ENCODE measurements at regions not wholly inside any gene's neighbourhood (a gene's known extent, or its start where the extent isn't known, plus 50 kb on each side); places are given as distances from the start of the nearest gene placed in this dataset.
A peak's percentile ranks its signal among the peaks of the same experiment; 100 is the strongest.

DNA sequence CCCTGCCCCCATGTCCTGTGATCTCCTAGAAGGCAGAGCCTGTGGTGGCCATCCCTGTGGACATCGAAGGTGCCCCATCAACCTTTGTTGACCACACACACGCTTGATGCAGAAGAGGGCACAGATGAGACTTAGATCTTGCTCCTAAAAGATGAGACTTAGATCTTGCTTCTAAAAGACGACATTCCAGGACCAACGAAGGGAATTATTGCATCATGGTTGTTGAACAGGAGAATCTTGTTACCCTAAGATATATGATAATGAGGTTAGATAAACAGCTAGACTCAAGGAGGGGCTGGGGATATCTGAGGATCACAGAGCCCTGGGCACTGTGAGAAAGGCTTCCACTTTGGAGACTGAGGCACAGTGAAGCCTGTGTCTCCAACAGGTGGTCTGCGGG is 91.1 kb upstream of the WSCD2 start:
- no peak for DNase-seq (ENCODE audit: low spot score)

DNA sequence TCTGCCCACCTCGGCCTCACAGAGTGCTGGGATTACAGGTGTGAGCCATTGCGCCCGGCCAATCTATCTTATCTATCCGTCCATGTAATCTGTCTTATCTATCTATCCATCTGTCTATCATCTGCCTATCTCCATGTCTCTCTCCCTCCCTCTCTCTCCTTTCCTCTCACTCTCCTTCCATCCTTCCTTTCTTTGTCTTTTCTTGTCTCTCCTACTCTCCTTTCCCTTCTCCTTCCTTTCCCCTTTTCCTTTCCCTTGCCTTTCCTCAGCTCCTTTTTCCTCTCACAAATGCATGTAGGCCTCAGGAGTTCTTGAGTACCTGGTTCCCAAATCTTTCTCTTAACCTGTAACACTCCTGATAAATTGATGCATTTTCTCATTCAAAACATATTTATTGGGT is 89.3 kb upstream of the WSCD2 start:
- no peak for DNase-seq (ENCODE audit: low spot score)

DNA sequence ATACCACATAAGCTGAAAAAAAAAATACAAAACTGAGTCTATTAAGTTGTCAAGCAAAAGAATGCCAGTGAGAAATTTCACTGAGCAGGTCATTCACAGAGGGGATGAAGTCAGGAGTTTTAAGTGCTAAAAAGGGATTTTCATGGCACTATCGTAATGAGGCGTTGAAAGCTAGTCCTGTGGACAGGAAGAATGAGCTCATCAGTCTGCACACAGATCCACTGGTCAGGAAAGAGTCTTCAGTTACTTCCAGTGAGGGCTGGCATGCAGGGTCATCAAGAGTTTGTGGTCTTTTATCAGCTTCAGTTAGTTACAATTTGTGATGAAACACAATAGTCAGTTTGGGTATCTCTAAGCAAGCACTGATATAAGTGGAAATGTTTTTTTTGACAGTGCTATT is 88.1 kb upstream of the WSCD2 start:
- DNase-seq (ENCODE audit: low spot score), result no peak

DNA sequence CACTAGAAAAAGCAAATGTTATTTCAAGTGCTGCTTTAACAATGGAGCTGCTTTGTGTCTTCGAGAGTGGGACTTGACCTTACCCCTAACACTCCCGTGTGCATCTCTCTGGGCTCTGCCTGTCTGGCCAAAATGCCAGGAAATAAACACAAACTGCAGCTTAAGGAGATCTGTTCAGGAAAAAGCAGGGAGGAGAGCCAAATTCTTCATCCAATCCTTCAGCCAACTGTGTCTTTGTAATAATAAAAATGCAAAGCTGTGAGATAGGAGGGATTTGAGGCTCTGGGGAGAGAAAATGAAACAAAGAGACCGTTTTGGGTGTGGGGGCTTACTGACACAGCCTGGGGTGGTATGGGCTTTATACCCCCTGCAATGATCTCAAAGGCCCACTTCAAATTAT is 85.8 kb upstream of the WSCD2 start:
- no peak for DNase-seq (ENCODE audit: low spot score)

DNA sequence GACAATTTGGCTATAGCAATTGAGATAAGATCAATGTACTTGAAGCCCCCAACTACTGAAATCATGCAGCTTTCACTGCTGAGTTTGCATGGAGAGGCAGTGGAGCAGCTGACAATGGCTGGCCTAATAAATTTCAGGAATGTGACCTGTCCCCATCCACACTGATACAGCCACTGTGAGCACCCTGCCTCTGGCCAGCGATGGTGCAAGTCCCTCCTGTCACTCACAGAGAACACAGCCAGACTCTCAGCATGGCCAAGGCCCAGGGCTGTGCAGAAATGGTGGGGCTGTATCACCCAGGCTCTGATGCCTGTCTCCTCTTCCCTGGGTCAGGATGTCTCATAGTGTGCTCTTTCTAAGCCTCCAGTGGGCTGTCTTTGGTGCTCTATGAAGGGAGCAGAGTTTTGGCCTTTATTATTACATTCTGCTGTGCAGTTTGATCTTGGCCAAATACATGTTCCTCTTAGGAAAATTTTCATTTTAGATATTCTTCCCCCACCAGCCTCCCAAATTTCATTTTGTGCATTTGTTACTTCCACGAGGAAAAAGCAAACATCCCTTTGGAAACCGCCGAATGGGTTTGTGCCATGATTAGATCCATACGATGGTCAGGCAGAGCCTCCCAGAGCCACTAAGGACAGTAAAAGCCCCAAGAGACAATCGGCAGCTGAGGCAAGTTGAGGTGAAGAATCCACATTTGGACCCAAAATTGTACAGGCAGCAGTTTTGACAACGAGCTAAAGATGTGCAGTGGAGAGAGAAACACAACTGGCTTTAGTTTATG is 85.1 kb upstream of the WSCD2 start:
- no peak for DNase-seq (ENCODE audit: low spot score)

DNA sequence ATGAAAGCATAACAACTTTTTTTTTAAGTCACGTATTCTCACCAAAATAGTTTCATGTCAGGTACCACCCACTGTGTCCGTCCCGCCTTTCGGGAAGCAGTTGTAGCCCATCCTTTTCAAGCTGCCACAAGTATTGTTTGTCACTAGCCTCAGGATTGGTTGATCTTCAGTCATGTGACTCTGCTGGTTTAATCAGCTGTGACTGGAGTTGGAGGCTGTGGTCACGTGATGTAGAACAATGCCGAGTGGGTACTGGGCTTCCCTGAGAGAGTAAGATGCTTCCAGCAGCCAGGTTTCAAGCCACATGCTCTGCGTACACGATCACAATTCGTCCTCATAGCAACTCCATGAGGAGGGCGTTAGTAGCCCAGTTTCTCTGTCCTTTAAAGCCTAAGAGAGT is 83.0 kb upstream of the WSCD2 start:
- no peak for DNase-seq (ENCODE audit: low spot score)

DNA sequence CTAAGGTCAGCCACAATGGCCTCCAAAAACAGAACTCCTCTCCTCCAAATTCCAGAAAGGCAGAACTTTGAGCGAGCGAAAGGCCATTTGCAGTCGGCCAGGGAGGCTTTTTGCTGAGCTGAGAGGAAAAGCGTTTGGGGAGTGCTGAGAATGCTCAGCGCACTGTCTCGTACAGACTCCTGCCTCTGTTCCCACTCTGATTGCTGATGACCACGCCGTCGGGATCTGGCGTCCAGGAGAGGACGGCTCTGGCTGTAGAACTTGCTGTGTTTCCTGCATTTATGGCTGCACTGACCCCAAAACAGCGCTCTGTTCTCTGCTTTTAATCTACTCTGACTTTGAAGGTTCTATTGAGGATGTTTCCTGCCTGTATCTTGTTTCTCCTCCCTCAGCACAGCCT is 82.4 kb upstream of the WSCD2 start:
- no peak for DNase-seq (ENCODE audit: low spot score)

DNA sequence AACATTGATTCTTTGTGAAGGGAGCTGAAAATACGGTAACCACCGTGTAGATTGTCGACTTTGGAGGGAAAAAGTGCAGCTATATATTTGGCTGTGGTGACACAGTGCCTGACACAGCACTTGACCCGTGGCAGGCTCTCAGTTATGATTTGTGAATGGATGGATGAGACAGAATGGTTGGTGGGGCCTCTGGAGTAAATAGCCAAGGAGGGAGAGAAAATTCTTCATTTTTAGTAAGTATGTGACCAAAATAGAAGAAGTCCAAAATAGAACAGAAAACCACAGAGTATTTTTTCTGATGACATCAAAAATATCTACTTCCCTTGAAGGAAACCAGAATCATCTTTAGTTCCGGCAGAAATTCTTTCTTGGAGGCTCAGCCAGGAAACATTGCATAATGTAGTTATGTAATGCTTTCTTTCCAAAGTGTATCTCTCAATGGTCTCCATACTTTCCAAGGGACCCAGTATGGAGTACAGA is 82.0 kb upstream of the WSCD2 start:
- peak; percentile 28 for DNase-seq (ENCODE audit: low spot score)

DNA sequence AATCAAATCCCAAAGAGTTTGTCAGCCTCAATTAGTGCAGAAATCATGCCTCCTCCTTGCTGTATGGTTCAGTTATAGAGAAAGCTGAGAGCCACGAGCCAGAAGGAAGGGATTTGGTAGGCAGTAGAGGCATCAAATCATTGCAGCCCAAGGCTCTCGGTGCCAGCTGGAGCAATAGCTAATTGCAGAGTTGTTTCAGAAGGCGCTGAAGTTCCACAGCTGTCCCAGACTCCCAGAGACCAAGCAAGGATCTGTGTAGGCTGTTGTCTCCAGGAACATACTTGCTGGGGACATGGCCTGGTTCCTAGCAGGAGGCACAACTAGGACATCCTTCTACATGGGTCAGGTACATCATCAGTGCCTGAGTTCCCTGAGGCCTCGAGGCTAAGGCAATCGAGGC is 80.4 kb upstream of the WSCD2 start:
- DNase-seq (ENCODE audit: low spot score), result no peak

DNA sequence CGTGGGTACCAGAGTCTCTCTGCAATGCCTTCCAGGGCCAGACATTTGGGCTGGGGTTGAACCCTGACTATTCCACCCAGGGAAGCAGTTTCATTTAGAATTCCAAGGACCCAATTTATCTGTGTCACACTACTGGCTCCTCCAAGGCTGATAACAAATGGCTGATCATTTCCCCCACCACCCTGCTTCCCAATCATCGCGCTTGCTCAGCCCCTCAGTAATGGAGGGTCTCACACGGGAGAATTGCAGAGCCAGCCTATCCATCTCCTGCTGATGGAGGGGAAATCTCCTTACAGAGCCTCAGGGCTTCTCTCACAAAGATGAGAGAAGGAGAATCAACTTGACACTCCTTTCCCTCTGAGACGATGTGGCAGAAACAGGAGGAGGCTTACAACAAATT is 78.4 kb upstream of the WSCD2 start:
- DNase-seq (ENCODE audit: low spot score), result no peak

DNA sequence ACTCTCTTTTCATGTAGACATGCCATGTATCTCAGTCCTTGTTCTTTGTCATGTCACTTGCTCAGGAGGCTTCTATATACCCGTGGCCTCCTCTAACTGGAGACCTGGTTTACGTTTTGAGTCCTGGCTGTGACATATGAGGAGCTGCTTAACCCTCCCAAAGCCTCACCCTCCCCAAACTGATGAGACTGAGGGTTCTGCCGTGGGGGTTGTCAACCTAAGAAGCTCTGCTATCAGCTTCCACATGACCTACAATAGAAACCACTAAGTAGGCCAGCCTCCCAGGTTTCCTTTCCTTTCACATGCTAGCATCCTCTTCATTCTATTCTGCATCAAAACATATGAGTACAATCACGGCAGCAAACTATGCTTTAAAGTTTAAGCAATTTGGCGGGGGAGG is 76.8 kb upstream of the WSCD2 start:
- DNase-seq (ENCODE audit: low spot score), result no peak

DNA sequence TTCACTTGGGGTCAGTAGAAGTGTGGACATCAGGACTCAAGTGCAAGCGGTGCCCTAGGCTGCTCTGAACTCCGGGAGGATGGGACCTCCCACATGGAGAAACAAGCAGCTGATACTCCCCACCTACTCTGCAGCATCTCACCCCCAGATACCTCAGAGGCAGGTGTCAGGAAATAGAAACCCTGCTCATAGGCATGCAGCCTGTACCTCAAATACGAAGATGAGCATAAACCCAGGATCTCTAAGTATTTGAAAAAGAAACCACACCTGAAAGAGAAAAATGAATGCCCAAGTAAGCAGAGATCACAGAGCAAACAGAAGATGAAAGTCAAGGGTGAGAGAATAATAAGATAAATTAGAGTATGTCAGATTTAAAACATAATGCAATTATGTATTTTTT is 75.6 kb upstream of the WSCD2 start:
- no peak for DNase-seq (ENCODE audit: low spot score)

DNA sequence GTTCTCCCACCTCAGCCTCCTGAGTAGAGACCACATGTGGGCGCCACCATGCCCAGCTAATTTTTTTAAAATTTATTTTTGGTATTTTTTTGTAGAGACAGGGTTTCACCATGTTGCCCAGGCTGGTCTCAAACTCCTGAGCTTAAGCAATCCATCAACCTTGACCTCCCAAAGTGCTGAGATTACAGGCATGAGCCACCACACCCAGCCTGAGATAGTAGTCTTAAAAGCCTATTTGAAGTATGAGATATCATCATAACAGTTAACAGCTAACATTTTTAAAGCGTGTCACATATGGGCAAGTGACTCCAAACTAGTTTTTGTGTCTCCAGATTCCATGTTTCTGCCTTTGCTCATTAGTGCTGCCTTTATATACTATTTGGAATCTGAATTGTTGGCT is 74.6 kb upstream of the WSCD2 start:
- no peak for DNase-seq (ENCODE audit: low spot score)

DNA sequence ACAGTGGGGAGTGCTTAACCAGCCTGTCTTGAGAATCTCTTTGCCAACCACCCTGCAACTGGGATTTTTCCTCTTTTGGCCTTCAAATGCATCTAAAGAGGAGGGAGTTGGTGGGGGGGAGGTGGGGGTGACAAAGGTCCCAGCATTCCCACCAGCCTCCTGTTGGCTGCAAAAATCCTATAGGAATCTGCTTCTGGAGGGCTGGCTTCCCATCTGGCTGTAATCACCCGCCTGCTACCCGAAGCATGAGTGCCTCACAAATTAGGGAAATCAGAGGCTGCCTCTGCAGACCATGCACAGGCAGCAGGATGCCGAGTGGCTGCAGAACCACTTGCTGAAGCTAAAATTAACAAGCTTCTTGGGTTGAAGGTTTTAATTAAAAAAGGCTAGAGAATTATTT is 73.9 kb upstream of the WSCD2 start:
- no peak for DNase-seq (ENCODE audit: low spot score)

DNA sequence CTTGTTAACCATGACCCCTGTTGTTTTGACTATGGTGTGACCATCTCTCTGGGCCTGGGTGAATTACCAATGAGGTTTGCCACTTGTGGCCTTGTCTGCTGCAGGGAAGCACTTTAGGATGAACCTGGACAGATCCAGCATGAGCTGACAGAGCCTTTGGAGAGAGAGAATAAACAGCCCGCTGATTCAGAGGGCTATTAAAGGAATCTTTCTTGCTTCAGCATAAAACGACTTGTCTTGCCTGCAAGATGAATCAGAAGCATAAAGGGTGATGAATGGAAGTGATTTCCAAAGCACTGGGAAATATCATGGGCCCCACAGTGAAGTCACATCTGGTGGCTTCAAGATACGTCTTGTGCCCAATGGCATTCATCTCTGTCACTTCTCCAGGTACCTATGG is 69.0 kb upstream of the WSCD2 start:
- DNase-seq (ENCODE audit: low spot score), result no peak

DNA sequence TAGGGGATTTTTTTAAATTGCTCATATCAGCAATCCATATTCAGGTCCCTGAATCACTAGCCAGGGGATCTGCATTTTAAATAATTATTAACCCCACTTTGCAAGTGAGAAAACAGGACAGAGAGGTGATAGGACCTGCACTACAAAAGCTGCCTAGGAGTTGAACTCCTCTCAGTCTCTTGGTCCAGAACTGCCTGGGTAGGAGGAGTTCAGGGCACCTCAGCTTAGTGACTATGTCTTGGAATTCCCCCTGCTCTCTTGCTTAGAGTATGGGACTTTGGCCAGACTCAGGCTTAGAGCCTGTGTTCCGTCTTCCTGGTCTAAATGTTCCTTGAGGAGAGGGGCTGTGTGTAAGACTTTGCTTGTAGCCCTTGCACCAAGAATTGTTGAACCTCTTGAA is 68.2 kb upstream of the WSCD2 start:
- no peak for DNase-seq (ENCODE audit: low spot score)

DNA sequence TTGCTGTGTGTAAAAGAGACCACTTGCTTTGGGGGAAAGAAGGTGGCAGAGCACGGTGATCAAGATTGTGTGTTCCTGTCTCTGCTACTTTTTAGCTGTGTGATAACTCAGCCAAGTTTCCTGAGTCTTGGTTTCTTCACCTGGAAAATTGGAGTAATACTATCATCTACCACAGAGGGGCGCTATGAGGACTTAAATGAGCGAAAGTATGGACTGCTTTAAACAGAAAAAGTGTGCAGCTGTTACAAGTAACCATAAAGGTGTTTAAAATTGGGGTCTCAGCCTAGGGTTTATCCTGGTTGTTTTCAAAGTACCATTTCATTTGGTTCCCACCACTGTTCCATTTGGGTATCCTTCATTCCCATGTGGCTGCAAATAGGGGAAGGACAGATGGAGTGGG is 65.9 kb upstream of the WSCD2 start:
- no peak for DNase-seq (ENCODE audit: low spot score)

DNA sequence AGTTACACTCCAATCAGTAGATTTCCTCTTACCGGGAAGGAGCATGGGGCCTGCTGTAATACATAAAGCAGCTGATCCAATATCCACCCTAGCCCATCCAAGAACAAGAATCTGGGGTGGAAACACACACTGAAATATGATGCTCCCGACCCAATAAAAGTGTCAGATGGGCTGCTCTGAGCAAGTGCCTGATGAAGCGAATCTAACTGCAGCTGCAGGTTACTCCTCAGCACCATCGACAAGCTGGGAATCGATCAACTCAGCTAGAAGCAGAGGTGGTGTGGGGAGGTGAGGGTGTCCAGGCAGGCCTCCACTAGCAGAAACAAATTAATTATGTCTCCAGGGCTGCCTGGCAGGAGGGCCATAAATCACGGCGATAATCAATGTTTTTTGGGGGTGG is 64.0 kb upstream of the WSCD2 start:
- no peak for DNase-seq (ENCODE audit: low spot score)

DNA sequence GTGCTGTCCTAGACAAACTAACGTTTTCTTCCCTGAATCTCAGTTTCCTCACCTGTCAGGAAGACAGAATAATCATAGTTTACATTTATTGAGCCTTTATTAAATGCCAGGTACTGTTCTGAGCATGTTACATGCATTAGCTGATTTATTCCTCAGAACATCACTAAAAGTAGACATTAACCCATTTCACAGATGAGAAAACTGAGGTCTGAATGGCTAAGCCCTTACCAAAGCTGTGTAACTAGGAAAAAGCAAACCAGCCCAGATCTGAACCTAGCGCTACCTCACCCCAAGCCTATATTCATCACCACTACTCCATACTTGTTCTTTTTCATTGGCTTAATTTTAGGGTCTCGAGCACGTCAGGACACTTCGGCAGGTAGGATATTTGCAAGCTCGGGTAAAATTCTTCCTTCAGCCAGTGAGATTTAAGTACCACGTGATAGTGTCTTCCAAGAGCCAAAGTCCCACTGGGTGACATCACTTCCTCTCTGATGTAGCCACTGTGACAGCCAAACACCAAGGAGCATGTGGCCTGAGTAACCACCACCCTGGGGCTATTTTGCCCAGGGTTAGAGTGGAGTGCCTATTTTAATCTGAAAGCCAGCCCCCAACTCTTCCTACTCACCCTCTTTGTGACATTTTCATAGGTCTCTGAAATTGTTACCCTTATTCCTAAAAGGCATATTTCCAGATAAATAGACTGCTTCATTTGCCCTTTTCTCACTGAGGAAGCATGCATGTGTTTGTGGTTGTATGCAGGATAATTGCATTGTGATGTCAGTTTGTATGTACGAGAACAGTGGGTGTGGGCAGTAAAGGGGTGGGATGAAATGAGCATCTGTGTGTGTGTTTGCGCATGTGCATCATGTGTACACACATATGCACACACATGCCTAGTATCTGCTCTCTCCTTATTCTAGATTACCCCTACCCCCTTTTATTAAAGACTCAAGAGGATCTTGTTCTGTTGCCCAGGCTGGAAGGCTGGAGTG is 62.2 kb upstream of the WSCD2 start:
- no peak for DNase-seq (ENCODE audit: low spot score)

DNA sequence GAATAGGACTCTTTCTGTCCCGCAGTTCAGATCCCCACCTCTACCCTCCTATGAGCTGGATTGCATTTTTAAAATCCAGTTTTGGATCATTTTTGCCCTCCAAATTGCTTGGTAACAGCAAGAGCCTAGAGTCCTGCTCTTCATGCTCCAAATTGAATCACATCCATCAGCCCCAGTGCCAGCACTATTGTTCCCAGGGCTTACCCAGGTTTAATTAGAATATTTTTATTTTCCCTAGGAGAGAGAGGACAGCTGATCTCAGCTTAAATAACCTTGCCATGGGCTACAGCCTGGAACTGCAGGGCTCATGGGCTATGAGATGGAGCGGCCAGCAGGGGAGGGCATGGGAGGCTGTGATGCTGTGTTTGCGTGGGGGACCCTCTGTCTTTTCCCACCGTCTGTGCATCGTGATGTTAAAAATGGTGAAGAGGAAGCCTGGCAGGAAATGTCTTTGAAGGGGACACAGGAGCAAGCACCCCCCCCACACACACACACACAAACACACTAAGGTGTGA is 59.4 kb upstream of the WSCD2 start:
- DNase-seq (ENCODE audit: low spot score), result no peak

DNA sequence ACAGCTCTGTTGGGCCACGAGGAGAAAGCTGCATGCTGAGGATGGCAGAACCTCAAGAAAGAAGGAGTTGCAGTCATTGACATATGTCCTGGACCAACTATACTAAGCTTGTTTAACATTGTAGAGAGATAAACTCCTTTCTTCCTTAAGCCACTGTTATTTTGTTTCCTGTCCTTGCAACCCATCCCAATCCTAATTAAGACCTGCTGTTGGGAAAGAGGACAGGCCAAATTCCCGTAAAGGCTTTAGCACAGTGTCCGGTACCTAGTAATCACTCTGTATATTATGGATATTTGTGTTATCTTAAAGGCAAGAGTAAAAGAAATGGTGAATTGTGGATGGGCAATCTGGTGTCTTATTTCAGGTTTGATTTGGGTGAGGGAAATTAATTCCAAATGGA is 53.5 kb upstream of the WSCD2 start:
- no peak for DNase-seq (ENCODE audit: low spot score)

DNA sequence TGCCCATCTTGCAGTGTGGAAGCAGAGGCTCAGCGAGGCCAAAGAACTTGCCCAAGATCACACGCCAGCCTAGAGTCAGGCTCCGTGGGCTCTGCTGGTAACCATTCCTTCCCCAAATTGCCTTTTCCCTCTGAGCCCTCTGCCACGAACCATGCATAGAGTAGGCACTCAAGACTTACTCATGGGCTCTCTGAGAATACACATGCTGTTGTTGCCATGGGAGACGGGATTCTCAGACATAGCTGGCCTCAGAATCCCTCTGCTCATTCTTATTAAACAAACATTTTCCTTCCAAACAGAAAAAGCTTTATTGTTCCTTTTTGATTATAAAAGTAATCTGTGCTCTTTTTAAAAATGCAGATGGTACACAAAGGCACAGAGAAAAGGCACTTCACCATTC is 52.5 kb upstream of the WSCD2 start:
- no peak for DNase-seq (ENCODE audit: low spot score)

DNA sequence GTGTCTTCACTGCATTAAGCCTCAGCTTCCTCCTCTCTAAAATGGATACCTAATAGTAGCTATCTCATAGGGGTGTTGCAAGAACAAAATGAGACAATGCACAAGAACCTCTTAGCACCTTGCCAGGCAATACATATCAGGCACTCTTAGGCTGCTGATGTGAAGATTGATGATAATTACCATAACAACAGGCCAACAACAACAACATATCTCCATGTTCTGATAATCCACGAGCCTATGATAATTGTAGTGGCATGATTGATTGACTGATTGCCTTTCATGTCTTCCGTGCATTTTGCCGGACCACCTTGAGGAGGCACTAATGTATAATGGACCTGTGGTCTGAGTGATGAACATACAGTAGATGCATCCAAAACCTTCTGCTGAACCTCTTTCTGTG is 50.7 kb upstream of the WSCD2 start:
- no peak for DNase-seq (ENCODE audit: low spot score)

Data from AG08395 (cell line).